SK-N-SH (cell line): ENCODE measurements at regions not wholly inside any gene's neighbourhood (a gene's known extent, or its start where the extent isn't known, plus 50 kb on each side); places are given as distances from the start of the nearest gene placed in this dataset.

Experiments
- CTCF ChIA-PET: fragments of 300-600, 350-600 bp; formaldehyde crosslinking; extraction: SDS; loops from one replicate; lab custom pipeline; 2021; lab: Yijun Ruan, JAX
- POLR2A ChIA-PET: fragments of 350-600 bp; sonication (Branson Sonifier 250); formaldehyde crosslinking; extraction: SDS; loops from one replicate; lab custom pipeline; 2020; ENCODE audit warnings: antibody characterized with exemption, inconsistent platforms; lab: Yijun Ruan, JAX
- DNase-seq: peaks from one replicate; pipeline ENCODE4 v3.0.0; 2012
- H2AFZ ChIP-seq: fragments of 200-600 bp; sonication (generic); 2 replicates; pipeline ENCODE4 v1.8.1; 2016; ENCODE audit warnings: antibody characterized with exemption, mild to moderate bottlenecking, low read depth
- H3F3A ChIP-seq: fragments of 200-600 bp; sonication (generic); replicated peaks from 2 replicates; pipeline ENCODE3; 2016; ENCODE audit warnings: antibody characterized with exemption, mild to moderate bottlenecking; ENCODE audit not compliant: insufficient read depth
- H3K27ac ChIP-seq, 2 experiments: fragments of 200-500 bp in 1 of 2; fragments of 200-600 bp in 1 of 2; sonication (Bioruptor generic) in 1 of 2; sonication (generic), shearing (Covaris generic) in 1 of 2; 2 replicates each; pipeline versions ENCODE4 v1.5.1 to v1.6.1; 2014 to 2016; ENCODE audit warnings: low read depth in 2 of 2, inconsistent platforms in 1 of 2, low read length in 1 of 2, mild to moderate bottlenecking in 1 of 2, mixed read lengths in 1 of 2
- H3K27me3 ChIP-seq: fragments of 200-600 bp; sonication (generic), shearing (Covaris generic); 2 replicates; pipeline ENCODE4 v1.6.1; 2016; ENCODE audit warnings: mixed run types; ENCODE audit not compliant: insufficient read depth
- H3K36me3 ChIP-seq, 2 experiments: fragments of 200-500 bp in 1 of 2; fragments of 200-600 bp in 1 of 2; sonication (Bioruptor generic) in 1 of 2; sonication (generic) in 1 of 2; replicated peaks in 1 of 2; 2 replicates each; pipeline versions ENCODE3 to v1.5.1; 2014 to 2016; ENCODE audit warnings: low read length in 1 of 2, mild to moderate bottlenecking in 1 of 2; ENCODE audit not compliant: insufficient read depth in 2 of 2, control insufficient read depth in 1 of 2
- H3K4me1 ChIP-seq, 2 experiments: fragments of 200-500 bp in 1 of 2; fragments of 200-600 bp in 1 of 2; sonication (Bioruptor generic) in 1 of 2; sonication (generic), shearing (Covaris generic) in 1 of 2; 2 replicates each; pipeline versions ENCODE4 v1.5.1 to v1.6.1; 2014 to 2016; ENCODE audit warnings: low read depth in 1 of 2, low read length in 1 of 2, mixed run types in 1 of 2; ENCODE audit not compliant: insufficient read depth in 2 of 2, control insufficient read depth in 1 of 2
- H3K4me2 ChIP-seq: fragments of 200-600 bp; sonication (generic), shearing (Covaris generic); 2 replicates; pipeline ENCODE4 v1.6.1; 2017; ENCODE audit warnings: mixed run types
- H3K4me3 ChIP-seq, 2 experiments: fragments of 200-500 bp in 1 of 2; fragments of 200-600 bp in 1 of 2; sonication (Bioruptor generic) in 1 of 2; sonication (generic), shearing (Covaris generic) in 1 of 2; 2 replicates each; pipeline versions ENCODE4 v1.5.1 to v1.8.1; 2014 to 2016; ENCODE audit warnings: low read depth in 2 of 2, inconsistent platforms in 1 of 2, low read length in 1 of 2, mild to moderate bottlenecking in 1 of 2, mixed read lengths in 1 of 2, moderate library complexity in 1 of 2
- H3K79me2 ChIP-seq: fragments of 200-600 bp; sonication (generic); 2 replicates; pipeline ENCODE4 v1.8.1; 2017; ENCODE audit warnings: mild to moderate bottlenecking; ENCODE audit not compliant: insufficient read depth
- H3K9ac ChIP-seq: fragments of 200-600 bp; sonication (generic); 2 replicates; pipeline ENCODE4 v1.6.1; 2017; ENCODE audit warnings: mixed run types
- H3K9me2 ChIP-seq: fragments of 200-600 bp; sonication (generic); 2 replicates; pipeline ENCODE4 v1.6.1; 2017; ENCODE audit warnings: mixed run types
- H3K9me3 ChIP-seq: fragments of 200-600 bp; sonication (generic); 2 replicates; pipeline ENCODE4 v1.6.1; 2017; ENCODE audit warnings: mixed run types, mild to moderate bottlenecking, moderate library complexity
- H4K20me1 ChIP-seq: fragments of 200-600 bp; sonication (generic); 2 replicates; pipeline ENCODE4 v1.6.1; 2017; ENCODE audit warnings: mild to moderate bottlenecking, mixed run types; ENCODE audit not compliant: insufficient read depth
- EZH2phosphoT487 ChIP-seq: fragments of 200-600 bp; sonication (generic); IDR thresholded peaks from 2 replicates; pipeline ENCODE4 v1.6.1; 2017; ENCODE audit warnings: low read depth, mixed run types, mild to moderate bottlenecking, antibody characterized with exemption, moderate library complexity, borderline replicate concordance
- FOSL2 ChIP-seq: IDR thresholded peaks from 2 replicates; pipeline ENCODE4 v1.4.0; 2012; ENCODE audit warnings: low read depth, mild to moderate bottlenecking, moderate library complexity, borderline replicate concordance
- FOXJ3 ChIP-seq: sonication (generic); formaldehyde crosslinking; IDR thresholded peaks from 2 replicates; pipeline ENCODE4 v1.5.1; 2020; ENCODE audit warnings: mild to moderate bottlenecking, missing genetic modification reagents
- RAD21 ChIP-seq: IDR thresholded peaks from 2 replicates; pipeline ENCODE4 v1.6.1; 2012; ENCODE audit warnings: mild to moderate bottlenecking, low read length
- RCOR1 ChIP-seq: fragments of 150-350 bp; IDR thresholded peaks from 2 replicates; pipeline ENCODE4 v1.6.1; 2017; ENCODE audit warnings: antibody characterized with exemption, low read length
- RFX5 ChIP-seq: IDR thresholded peaks from 2 replicates; pipeline ENCODE4 v1.6.1; 2012; ENCODE audit warnings: mild to moderate bottlenecking, improper control_type of control experiment, low read length
- RXRA ChIP-seq: IDR thresholded peaks from 2 replicates; pipeline ENCODE4 v1.4.0; 2012; ENCODE audit warnings: low read depth, mild to moderate bottlenecking, borderline replicate concordance
- SIN3A ChIP-seq: IDR thresholded peaks from 2 replicates; pipeline ENCODE4 v1.6.1; 2012; ENCODE audit warnings: low read depth, mild to moderate bottlenecking, low read length, moderate library complexity, borderline replicate concordance
- SMC3 ChIP-seq: IDR thresholded peaks from 2 replicates; pipeline ENCODE4 v1.6.1; 2012; ENCODE audit warnings: low read depth, low read length, improper control_type of control experiment
- WGBS: methylation state at CpG from one replicate; pipeline ENCODE4 v1.1.6; 2017; ENCODE audit warnings: low lambda C conversion rate; 5-methylcytosine and 5-hydroxymethylcytosine counted together
- TF ChIP-seq, protein P1 (sequence below): fragments of 200-600 bp; sonication (generic); IDR thresholded peaks from 2 replicates; pipeline ENCODE4 v1.6.1; 2017; ENCODE audit warnings: antibody characterized with exemption, mild to moderate bottlenecking, moderate library complexity
- TF ChIP-seq, protein P2 (sequence below): fragments of 150-350 bp; IDR thresholded peaks from 2 replicates; pipeline ENCODE4 v1.6.1; 2016; ENCODE audit warnings: mild to moderate bottlenecking, low read depth, low read length
- TF ChIP-seq, protein P3 (sequence below): IDR thresholded peaks from 2 replicates; pipeline ENCODE4 v1.4.0; 2012; ENCODE audit warnings: low read depth

DNA sequence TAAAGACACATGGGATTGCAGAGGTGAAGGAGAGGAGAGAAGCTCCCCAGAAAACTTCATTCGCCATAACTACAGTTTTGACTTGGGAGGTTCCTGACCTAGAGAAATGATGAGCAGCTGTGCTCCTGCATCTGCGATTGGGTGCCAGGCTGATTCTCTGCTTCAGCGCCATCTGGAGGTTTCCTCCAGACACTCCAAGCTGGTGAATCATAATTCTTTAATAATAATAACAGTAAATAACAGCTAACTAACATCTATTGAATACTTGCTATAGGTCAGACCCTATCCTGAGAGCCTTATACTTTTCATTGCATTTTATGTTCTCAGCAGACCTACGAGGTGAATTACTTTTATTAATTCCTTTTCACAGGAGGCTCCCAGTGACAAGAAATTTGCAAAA, 575.8 kb downstream of the TOX3 start:
- Histone ChIP-seq H4K20me1 (no peaks in the 10 kb centered on the region), H3K36me3 (no peaks in the 10 kb centered on the region), H3K4me1 (no peaks in the 10 kb centered on the region; a peak in 1 of 4 replicates), H3F3A (no peaks in the 10 kb centered on the region), H3K27ac (no peak overlapping the region), H3K4me3 (no peak overlapping the region), H3K9ac (no peak overlapping the region), H3K9me2 (no peaks in the 10 kb centered on the region), H3K27me3 (no peaks in the 10 kb centered on the region)
- POLR2A ChIA-PET, result interaction anchor here (1.0 kb wide), 2 partner anchors 32 to 153 kb away, joined by 3 to 5 read pairs; no protein-coding TSS in a partner anchor
- DNase-seq, result peak; percentile 68
- WGBS, result 26% methylated on average over 4 of the region's 4 CpGs
- CTCF ChIA-PET, result interaction anchor here (0.6 to 11.4 kb wide), 42 partner anchors 9 to 612 kb away, joined by 3 to 210 read pairs (median 4); no protein-coding TSS in a partner anchor
- TF ChIP-seq, protein P1, sequence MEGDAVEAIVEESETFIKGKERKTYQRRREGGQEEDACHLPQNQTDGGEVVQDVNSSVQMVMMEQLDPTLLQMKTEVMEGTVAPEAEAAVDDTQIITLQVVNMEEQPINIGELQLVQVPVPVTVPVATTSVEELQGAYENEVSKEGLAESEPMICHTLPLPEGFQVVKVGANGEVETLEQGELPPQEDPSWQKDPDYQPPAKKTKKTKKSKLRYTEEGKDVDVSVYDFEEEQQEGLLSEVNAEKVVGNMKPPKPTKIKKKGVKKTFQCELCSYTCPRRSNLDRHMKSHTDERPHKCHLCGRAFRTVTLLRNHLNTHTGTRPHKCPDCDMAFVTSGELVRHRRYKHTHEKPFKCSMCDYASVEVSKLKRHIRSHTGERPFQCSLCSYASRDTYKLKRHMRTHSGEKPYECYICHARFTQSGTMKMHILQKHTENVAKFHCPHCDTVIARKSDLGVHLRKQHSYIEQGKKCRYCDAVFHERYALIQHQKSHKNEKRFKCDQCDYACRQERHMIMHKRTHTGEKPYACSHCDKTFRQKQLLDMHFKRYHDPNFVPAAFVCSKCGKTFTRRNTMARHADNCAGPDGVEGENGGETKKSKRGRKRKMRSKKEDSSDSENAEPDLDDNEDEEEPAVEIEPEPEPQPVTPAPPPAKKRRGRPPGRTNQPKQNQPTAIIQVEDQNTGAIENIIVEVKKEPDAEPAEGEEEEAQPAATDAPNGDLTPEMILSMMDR, result 0 out of 2 replicates have a peak, but pooled peaks have one; percentile 13
- no peak for TF ChIP-seq RXRA
- TF ChIP-seq, protein P2, sequence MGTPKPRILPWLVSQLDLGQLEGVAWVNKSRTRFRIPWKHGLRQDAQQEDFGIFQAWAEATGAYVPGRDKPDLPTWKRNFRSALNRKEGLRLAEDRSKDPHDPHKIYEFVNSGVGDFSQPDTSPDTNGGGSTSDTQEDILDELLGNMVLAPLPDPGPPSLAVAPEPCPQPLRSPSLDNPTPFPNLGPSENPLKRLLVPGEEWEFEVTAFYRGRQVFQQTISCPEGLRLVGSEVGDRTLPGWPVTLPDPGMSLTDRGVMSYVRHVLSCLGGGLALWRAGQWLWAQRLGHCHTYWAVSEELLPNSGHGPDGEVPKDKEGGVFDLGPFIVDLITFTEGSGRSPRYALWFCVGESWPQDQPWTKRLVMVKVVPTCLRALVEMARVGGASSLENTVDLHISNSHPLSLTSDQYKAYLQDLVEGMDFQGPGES, result no peak
- TF ChIP-seq, protein P3, sequence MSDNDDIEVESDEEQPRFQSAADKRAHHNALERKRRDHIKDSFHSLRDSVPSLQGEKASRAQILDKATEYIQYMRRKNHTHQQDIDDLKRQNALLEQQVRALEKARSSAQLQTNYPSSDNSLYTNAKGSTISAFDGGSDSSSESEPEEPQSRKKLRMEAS, result no peak
- peak; percentile 81 for TF ChIP-seq RAD21
- peak; percentile 67; the same call in 1 of the 2 replicates for TF ChIP-seq SMC3
- no peak for TF ChIP-seq FOSL2
- 0 out of 2 replicates have a peak, but pooled peaks have one; percentile 15 for TF ChIP-seq RFX5
- TF ChIP-seq, all 33 proteins: peak for 4
- Histone ChIP-seq H3K79me2 (no peaks in the 10 kb centered on the region), H3K9me3 (no peaks in the 10 kb centered on the region), H3K4me2 (no peak overlapping the region), H2AFZ (no peak overlapping the region)

DNA sequence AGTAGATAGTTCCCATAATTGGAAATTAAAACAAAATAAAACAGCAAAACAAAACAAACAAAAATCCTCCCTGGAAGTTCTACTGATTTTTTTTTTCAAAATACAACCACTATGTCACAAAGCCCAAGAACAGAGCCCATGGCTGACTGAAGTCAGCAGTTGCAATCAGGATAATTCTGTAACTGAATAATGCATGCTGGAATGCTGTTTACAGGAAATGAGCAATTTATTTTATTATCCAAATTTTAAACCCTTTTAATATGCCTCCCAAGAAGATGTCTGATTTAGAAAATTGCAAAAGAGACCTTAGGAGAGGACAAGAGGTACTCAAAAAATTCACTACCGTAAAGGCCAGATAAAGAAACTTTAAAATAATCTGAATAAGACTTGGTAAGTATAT, 578.2 kb downstream of the TOX3 start:
- no peak overlapping the region for H3K4me3 ChIP-seq
- H3K4me2 ChIP-seq, result no peak overlapping the region
- 26% methylated on average over 1 of the region's 1 CpG for WGBS
- no peaks in the 10 kb centered on the region for H3K79me2 ChIP-seq
- H3K4me1 ChIP-seq, result no peaks in the 10 kb centered on the region; a peak in 1 of 4 replicates
- ChIA-PET POLR2A (no interaction called here), CTCF (interaction anchor here (1.2 to 11.4 kb wide), 4 partner anchors 14 to 159 kb away, joined by 3 to 210 read pairs (median 36); no protein-coding TSS in a partner anchor)
- H3F3A ChIP-seq, result no peaks in the 10 kb centered on the region
- H3K27ac ChIP-seq, result no peak overlapping the region
- H3K9me3 ChIP-seq, result no peaks in the 10 kb centered on the region
- H4K20me1 ChIP-seq, result no peaks in the 10 kb centered on the region
- no peak for DNase-seq
- TF ChIP-seq, protein P1, result no peak
- TF ChIP-seq EZH2phosphoT487, result no peak
- no peak for TF ChIP-seq FOXJ3 (CRISPR knock-in tag)
- TF ChIP-seq SIN3A, result no peak
- no peak for TF ChIP-seq RCOR1
- no peaks in the 10 kb centered on the region for H3K27me3 ChIP-seq
- no peak overlapping the region for H3K9ac ChIP-seq
- no peaks in the 10 kb centered on the region for H3K36me3 ChIP-seq
- H3K9me2 ChIP-seq, result no peaks in the 10 kb centered on the region
- H2AFZ ChIP-seq, result no peak overlapping the region
